T follicular helper cell (primary cell): ENCODE measurements at regions not wholly inside any gene's neighbourhood (a gene's known extent, or its start where the extent isn't known, plus 50 kb on each side); places are given as distances from the start of the nearest gene placed in this dataset.

Experiments used
- DNase-seq: peaks from one replicate; pipeline ENCODE4 v3.0.0-alpha.2; 2020; ENCODE audit warnings: low read depth

GRCh38 chr2:217064234-217065011 is 204.6 kb upstream of the TNP1 start:
- DNase-seq = no peak

DNA sequence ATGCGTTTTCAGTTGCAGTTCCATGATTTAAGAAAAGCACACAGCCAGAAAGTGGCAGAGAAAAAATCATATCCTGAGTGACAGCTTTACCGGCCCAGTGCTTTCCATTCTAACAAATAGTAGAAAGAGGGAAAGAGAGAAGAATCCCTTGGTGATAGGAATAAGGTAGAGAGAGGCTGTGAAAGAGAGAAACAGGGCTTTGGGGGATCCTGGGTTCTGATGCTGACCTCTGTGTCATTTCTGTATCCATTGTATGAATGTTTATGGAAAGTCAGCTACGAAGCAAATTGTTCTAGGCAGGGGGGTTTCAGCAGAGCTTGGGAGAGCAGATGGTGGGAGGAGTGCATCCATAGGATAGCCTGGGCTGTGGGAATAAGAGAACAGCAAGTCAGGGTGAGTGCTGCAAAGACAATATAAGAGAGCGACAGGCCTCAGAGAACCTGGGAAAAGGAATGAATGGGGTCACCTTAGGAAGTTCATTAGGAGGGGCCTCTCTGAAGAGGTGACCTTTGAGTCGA is 203.4 kb upstream of the TNP1 start:
- DNase-seq = no peak

GRCh38 chr2:217062768-217063167 is 202.9 kb upstream of the TNP1 start:
- no peak for DNase-seq

- DNase-seq = no peak
These were observed 202.1 kb upstream of the TNP1 start for GRCh38 chr2:217061916-217062505.

- no peak for DNase-seq
These were observed 201.2 kb upstream of the TNP1 start for GRCh38 chr2:217060951-217061547.

DNA sequence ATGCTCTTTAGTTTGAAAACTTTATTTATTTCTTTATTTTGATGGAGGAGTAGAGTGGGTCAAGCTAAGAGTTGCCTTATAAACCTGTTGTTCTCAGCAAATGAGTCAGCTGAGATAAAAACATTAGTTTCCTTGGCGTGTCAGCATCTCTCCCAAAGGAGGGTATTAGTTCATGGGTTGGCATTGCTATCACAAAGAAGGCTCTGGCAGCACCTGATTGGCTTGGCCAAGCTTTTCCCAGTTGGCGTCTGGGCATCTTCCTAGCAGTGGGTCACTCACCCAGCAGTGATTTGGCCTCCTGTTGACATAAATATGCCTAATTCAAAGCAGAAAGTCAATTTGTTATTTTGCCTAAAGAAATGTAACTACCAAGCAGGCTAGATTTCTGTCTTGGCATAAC is 200.7 kb upstream of the TNP1 start:
- no peak for DNase-seq

DNA sequence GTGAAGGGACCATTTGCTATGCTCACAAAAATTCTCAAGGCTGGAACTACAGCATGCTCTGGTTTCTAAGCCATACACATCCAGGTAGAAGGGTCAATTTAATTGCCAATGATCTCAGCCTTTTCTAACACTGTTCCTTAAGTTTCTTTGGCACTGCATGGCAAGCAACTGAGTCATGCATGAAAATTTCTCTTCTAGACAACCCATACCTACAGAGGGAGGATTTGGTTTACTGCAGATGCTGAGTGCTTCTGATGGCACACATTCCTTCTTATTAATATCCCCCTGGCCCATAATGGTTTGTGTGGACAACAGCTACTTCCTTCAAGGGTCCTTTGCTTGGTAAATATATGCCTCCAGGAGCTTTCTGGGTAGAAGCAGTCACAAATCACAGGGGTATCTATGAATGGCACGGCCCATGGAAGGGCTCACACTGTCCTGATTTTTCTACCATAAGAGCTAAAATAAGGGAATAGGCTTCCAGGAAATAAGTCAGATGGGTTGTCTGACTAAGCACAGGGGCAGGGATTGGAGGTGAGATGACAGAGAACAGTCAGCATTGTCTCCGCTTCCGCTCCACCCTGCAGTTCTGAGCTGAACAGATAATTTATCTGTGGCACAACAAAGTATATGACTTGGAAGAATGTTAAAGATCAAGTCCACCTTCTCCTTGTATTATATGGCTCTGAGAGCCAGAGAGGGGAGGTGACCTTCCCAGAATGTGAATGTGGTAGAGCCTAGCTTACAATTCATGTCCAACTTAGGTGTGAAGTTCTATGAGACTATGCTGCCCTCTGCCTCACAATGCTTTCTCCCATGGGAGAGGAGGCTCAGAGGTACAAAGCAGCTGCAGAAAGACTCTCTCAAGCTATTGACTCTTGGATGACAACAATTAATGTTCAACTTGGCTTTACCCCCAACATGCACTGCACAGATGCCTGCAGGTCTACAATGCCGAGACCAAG is 199.2 kb upstream of the TNP1 start:
- DNase-seq = no peak

- no peak for DNase-seq
These were observed 197.9 kb upstream of the TNP1 start for GRCh38 chr2:217057773-217058172.

- no peak for DNase-seq
These were observed 195.8 kb upstream of the TNP1 start for GRCh38 chr2:217055624-217056023.

DNA sequence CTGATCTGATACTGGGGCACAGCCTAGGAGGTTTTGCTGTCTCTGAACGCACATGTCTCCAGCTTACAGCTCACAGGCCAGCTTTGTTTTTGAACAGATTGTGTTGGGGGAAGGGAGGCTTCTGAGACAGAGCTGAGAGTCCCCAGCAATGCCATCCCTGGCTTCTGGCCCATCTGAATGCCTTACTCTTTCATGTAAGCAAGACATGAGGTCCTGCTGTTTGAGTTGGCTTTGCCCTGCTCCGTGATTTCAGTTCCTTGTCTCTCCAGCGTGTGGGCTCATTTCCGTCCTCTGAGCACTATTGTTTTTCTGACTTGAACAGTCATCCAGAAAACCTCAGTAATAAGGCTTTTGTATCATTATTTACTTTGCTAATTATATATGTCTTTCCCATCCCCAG is 194.9 kb upstream of the TNP1 start:
- no peak for DNase-seq

GRCh38 chr2:217052856-217053577 is 193.2 kb upstream of the TNP1 start:
- no peak for DNase-seq

DNA sequence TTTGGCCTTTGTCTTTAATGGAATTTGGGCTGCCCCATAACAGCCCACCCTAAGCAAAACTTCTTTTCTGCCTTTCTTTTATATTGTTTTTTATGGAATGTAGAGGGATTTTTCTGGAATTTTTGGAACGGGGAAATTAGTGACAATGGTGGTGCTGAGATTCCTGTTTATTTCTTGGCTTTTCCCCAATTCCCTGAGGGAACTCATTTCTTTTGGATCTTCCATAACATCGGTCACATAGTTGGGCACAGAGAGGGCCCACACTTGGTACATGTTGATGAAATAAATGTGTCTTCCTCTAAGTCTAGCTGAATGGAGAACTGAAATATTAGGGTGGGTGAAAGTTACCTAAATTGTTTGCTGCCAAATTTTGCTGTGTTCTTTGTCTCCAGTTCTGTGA is 191.6 kb upstream of the TNP1 start:
- DNase-seq = no peak

DNA sequence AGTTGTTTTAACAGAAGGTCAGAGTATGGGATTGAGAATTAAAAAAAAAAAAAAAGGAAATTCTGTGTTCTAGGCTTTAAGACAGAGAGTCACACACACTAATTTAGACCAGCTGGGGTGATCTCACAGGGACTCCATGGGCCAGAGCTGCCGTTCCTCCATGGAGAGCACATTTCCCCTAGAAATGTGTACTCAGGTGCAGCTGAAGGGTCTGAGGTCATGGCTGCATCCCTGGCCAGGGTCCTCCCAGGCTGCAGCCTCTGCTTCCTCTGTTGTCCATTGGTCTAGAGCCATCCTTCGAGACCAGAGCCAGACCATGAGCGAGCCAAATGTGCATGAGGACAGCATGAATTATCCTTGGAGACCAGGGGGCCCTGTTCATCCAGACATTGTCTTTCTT is 190.1 kb upstream of the TNP1 start:
- DNase-seq = no peak

- no peak for DNase-seq
These were observed 189.6 kb upstream of the TNP1 start for GRCh38 chr2:217049422-217049821.

DNA sequence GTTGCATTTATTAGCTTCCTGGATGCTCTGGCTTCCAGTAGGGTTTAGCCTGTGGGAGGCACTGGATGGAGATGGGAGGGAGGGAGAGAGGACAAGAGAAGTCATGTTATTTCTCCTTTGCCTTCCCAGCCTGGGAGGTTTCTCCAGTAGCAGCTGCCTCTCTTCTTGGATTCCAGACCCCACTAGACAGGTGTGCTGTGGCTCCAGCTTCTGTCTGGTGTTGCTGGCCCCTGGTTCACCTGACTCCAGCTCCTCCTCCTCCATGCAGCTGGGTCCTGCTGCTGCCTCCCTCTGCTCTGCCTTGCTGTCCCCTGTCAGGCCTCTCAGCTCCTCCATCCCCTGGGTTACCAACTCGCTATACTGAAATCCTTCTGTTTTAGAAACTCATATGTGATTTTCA is 188.9 kb upstream of the TNP1 start:
- DNase-seq = no peak

- no peak for DNase-seq
These were observed 187.8 kb upstream of the TNP1 start for GRCh38 chr2:217047631-217048030.

DNA sequence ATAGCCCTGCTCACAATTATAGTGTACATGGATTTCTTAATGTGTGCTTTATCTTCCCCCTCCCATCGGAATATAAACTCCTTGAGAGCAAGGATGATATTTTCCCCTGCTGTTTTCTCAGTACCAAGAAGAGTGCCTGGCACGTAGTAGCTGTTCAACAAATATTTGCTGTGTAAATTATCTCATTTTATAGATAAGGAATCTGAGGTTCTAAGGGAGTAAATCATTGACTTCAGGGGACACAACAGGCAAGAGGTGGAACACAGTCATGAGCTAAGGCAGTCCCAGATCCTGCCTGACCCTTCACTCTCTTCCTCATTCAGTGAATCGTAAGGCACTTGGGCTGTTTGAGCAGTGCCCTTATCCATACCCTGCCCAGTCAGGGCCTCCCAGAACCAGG is 187.3 kb upstream of the TNP1 start:
- DNase-seq = no peak

- no peak for DNase-seq
These were observed 186.0 kb upstream of the TNP1 start for GRCh38 chr2:217045700-217046475.

DNA sequence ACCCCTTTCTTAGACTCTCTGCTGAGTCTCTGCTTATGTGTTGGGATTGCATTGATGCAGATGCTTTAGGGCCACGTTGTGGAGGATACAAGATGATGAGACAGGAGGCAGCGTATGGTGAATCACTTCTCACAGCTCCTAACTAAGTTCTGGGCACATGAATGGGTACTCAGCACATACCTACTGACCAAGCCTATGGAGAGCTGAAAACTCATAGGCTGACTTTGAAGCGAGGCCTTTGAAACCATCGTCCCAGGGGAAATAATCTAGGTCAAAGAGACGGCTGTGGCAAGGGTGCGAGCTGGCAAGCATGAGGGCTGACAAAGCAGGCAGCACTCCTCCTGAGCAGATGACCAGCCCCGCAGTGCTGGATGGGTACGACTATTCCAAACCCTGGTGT is 180.2 kb upstream of the TNP1 start:
- no peak for DNase-seq

DNA sequence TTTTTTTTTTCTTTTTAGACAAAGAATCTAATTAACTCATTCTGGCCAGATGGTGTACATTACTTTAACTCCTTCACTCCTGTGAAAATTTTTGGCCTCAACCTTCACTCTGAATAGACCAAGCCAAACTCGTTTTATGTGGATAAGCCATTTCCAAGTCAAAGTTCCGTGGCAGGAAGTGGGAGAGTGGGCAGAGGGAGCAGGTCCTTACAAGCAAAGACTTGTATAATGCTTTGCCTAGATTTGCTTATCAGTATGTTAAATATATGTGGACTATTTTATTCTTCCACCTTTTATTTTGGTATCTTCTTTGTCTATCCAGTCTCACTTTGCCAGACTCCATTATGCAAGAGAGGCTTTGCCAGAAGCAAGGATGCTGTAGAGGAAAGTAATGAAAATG is 178.1 kb upstream of the TNP1 start:
- no peak for DNase-seq

- DNase-seq = no peak
These were observed 177.5 kb upstream of the TNP1 start for GRCh38 chr2:217037353-217037752.
